NCI-H1930 (cell line): ENCODE measurements at regions not wholly inside any gene's neighbourhood (a gene's known extent, or its start where the extent isn't known, plus 50 kb on each side); places are given as distances from the start of the nearest gene placed in this dataset.
"Not testable (repeated sequence)": the region's sequence is repeated elsewhere in the genome, so short reads cannot be mapped to it uniquely, and the experiment has no call there.

Source experiments
- DNase-seq, 2 experiments: peaks; one replicate each; lab custom pipeline; 2025; lab: John Stamatoyannopoulos, UW

DNA sequence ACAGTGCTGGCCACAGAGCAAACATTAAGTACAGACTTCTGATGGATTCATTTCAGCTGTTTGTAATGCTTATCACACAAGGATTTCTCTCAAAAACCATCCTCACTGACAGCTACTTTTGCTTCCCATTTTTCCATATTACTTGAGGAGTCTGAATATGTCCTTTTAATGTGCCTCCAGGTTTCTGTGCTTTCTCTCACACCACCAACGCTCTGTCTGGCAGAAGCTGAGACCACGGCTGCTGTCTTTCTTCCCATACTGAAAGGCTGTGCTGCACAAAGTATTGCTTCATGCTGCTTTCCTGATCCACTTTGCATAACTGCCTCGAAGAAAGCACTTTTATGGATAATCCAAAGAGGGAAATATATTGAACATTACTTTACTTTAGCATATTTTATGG lies 312.1 kb upstream of the ZEB2 start:
- no peak for DNase-seq

DNA sequence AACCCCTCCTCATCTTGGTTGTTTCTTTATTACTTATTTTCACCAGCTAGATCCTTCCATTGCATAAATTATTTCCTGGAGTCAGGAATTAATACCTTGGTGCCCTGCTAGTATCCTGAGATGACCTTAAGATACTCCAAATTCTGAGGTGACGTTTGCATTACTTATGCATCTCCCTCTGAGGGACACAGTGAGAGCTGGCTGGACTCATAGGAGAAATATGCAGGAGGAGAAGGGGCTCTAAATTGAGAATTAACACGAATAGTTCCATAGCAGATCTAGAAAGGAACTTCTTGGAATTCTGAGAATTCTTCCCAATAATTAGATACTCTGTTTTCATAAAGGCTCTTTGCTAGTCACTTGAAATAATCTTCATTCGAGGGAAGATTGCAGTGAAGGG lies 310.6 kb upstream of the ZEB2 start:
- no peak for DNase-seq

DNA sequence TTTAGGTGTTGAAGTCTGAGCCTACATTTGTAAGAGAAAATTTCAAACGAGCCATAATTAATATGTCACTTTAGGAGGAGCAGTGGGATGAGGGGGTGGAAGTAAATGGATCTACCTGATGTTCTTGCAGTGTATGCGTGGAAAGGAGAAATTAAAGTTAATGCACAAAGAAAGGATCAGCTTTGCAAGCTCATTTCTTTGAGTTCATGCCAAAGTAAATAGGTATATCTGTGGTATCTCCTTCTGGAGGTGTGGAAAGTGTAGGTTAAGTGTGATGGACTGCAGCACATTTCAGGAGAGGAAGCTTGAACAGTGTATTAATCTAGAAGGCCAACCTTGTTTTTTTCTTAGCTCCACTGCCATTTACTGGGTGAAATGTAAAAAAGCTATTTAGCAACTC lies 307.5 kb upstream of the ZEB2 start:
- DNase-seq = no peak

DNA sequence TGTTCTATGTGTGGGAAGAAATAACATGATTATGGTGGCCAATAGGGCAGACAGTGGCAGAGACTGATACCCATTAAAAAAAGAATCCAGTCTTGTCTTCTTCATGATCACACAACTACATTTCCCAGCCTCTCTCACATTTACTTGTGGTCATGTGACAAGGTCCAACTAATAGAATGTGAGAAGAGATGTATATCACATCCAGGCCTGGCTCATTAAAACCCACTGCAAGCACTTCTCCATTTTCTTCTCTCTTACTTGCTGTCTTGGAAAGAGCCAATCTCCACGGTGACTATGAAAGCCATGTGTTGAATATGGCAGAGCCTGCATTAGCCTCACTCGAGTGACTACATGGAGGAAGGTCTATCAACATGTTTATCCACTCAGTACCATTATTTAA lies 306.2 kb upstream of the ZEB2 start:
- no peak for DNase-seq

DNA sequence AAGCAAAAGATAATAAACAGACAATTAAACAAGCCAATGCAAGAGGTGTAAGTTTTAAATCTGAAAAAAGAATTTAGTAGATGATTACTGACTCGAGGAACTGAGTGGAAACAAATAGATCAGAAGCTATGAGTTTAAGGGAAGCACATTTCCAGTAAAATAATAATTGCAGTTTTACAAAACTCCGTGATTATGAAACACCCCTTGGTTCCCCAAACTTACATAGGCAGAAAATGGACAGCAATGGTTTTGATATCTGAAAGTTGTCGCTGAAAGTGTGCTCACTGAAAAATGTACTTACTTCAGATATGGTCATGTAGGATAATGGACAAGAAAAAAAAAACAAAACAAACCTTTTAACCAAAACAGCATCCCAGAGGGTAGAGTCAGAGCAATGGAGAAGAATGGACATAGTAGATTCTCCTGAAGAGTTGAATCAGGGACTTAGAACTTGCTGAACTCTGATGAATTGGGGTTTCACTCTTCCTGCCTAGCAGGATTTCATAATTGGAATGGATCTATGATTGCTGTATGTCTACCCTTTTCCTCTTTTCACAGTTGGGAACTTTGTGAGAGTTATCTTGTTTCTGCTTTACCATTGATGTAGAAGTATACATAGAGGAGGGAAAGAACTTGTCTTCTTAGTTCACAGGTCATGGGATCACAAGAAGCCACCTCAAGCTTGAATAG lies 305.6 kb upstream of the ZEB2 start:
- DNase-seq = no peak

DNA sequence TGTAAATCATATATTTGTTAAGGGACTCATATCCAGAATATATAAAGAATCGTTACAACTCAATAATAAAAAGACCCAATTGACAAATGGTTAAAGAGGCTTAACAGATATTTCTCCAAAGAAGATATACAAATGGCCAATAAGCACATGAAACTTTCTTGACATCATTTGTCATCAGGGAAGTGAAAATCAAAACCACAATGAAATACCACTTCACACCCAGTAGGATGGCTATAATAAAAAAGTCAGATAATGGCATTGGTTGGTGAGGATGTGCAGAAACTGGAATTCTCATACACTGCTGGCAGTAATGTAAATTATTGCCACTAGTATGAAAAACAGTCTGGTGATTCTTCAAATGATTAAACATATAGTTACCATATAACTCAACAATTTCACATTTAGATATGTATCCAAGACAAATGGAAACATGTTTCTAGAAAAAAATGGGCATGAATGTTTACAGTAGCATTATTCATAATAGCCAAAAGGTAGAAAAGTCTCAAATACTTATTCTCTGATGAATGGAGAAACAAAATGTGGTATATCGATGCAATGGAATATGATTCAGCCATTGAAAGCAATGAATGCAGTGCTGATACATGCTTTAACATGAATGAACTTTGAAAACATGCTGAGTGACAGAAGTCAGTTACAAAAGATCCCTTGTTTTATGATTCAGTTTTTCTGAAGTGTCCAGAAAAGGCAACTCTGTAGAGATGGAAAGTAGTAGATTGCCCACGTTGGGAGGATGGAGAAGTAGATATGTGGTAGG lies 304.6 kb upstream of the ZEB2 start:
- DNase-seq = no peak

DNA sequence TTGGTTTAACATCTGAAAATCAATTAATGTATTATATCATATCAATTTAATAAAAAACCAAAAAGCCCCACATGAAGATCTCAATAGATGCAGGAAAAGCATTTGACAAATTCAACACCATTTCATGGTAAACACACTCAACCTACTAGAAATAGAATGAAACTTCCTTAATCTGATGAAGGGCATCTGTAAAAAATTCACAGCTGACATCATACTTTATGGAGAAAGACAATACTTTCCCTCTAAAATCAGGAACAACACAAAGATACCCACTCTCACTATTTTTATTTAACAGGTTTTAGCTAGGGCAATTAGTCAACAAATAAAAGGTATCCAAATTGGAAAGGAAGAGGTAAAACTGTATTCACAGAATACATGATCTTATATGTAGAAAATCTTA lies 303.0 kb upstream of the ZEB2 start:
- no peak for DNase-seq

DNA sequence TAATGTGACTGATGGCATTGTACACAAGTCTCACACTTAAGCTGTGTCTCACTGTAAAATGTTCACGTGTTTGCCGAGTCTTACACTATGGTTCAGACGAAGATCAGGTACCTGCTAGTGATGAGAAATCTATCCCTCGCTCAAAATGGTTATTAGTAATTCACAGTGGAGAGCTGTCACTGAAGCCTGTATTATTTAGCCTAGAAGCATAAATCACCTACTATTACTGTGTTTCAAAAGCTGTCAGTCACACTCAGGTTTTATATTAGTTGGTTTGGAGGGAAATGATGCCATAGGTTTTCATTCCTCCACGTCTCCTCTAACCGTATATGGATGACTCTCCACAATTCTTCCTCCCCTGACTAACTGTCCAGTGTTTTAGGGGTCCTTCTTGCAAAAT lies 292.4 kb upstream of the ZEB2 start:
- no peak for DNase-seq

DNA sequence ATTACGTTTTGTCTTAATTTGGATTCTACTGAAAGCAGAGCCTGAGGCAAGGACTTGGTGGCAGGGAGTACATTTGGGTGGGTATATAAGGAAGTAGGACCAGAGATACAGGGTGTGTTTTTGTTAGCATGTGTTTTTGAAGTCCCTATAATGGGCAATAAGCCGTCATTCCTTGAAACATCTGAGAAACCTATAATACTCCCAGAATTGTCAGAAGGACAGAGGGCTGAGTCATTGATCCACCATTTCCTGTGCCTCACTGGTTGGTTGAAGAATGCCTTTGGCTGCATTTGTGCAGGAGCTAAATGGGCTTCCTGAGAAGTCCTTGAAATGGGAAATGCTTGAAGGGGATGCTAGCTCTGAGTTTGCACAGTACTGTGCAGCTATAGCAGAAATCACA lies 281.8 kb upstream of the ZEB2 start:
- no peak for DNase-seq

DNA sequence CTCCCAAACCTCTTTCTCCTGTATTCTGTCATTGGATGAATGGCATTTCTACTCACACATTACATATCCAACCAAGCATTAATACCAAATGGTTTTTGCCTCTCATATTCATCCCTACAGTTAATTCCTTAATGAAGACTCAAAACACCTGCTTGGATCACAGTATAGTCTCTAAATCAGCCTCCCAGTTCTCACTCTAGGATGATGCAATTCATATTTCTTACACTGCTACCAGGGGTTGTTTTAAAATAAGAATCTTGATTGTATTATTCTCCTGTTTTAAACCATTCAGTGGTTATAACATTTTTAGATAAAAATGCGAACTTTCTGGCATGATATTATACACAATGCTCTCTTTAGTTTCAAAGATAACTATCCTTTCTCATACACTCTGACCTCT lies 281.4 kb upstream of the ZEB2 start:
- no peak for DNase-seq

DNA sequence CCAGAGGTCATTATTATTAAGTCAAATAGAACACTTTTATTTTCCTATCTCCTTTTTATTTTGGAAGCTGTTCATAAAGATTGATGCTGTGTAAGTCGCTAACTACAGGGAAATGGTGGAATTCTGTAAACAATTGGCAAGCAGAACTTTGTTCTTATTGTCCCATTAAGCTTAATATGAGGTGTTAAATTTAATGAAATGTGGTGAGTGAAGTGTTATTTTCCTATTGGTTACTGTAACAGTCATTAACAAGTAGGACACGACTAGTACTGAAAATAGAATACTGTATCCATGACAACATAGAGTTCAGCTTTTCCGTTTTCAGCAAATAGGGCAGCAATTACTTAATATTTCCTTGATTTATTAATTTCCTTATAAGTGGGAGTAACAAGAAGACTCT lies 279.1 kb upstream of the ZEB2 start:
- DNase-seq = no peak

DNA sequence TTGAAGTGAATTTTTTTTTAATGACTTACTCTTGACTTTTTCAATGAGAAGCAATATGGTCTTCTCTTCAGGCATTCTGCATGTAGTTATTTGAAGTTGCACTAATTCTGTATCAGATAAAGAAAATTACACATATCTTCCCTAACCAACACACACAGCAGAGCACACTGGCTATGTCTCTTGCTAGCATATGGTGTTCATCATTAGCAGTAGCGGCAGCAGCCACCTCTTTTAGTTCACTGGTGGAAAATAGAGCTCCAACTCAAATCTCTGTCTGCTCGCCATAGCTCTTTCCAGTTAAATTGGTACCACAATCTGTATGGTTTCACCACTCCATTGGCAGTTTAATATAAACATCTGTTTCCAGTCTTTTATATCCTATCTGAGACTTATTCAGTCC lies 278.1 kb upstream of the ZEB2 start:
- DNase-seq = no peak

DNA sequence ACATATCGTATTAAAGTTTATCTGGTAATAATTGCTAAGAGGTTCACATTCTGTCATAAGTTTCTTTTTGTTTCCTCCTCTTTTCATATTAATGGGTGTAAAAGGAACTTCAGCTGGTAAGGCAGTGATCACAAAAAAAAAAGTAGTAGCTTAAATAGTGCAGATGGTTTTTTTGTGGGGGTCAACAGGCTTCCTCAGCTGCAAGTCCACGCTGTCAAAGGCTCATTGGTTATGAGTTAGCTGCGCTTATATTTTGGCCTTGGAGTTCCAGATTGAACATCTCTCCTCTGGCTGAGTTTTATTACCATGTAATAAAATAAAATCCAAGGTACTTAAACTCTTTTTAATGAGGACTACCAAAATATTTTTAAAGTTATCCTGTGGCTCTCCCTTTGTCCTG lies 277.0 kb upstream of the ZEB2 start:
- no peak for DNase-seq

DNA sequence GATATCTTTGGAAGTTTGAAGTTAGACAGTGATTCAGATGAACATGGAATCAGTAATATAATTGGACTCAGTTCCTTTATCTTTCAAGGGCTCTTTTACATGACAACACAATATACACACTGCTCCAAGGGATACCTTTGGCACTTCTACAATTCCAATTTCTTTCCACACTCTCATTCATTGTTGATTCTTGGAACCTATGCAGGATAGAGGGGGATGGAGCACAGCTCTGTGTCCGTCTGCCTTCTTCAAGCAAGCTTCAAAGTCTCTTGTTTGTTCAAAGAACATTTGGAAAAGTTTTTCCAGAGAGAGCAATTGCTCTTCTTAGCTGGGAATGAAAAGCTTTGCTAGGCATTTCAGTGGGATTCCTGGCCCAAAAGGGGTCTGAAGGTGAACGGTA lies 276.2 kb upstream of the ZEB2 start:
- DNase-seq = no peak

DNA sequence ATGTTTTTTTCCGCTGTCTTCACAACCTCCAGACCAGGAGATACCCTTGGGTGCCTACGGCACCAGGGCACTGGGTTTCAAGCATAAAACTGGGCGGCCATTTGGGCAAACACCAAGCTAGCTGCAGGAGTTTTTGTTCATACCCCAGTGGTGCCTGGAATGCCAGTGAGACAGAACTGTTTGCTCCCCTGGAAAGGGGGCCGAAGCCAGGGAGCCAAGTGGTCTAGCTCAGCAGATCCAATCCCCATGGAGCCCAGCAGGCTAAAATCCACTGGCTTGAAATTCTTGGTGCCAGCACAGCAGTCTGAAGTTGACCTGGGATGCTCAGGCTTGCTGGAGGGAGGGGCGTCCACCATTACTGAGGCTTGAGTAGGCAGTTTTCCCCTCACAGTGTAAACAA lies 265.3 kb upstream of the ZEB2 start:
- DNase-seq = no peak

DNA sequence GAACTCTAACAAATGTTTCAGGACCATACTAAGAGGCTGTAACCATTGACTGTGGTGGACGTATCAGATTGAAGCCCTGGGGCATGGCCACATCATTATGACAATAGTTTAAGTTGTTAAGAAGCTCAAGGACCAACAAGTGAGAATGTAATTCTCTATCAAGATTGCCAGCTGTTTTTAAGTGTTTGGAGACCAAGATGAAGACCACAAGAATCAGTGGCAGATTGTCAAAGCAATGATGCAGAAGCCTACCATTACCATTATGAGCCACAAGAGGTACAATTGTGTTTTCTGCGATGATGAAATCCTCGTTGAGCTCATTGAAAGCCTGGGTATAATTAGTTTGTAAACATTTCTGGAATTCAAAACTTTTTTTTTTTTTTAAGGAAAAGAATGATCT lies 261.1 kb upstream of the ZEB2 start:
- DNase-seq = no peak

DNA sequence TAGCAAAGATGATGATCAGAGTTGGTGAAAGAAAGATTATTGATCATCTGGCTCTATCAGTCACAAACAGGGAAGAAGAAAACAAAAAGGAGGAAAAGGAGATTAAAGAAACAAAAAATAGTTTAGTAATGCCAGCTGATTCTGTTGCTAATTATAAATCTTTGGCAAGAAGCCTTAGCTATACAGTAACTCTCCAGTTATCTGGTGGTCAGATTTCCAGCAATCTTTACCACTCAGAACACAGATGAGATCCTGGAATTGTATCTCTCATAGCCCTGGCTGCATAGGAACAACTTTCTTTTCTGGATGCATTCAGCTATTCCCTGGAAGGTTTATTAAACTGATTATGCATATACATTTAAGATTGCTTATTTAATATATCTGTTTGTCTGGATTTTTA lies 256.8 kb upstream of the ZEB2 start:
- DNase-seq = no peak

DNA sequence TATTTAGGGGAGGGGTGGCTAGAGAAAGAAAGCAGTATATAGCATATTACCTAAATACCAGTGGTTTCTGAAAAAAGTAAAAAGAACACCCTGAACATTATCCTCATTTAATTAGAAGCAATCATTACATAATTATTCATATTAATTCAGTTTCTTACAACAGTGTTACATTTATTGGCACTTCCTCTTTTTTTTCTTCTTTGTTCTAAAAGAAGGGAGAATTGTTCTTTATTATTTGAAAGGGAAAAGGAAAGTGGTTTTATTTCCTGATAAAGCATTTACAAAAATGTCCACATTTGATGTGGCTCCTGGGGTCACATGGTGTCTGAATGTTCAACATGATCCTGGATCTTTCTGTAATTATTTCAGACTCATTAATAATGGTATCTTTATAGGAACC lies 254.9 kb upstream of the ZEB2 start:
- DNase-seq = no peak

DNA sequence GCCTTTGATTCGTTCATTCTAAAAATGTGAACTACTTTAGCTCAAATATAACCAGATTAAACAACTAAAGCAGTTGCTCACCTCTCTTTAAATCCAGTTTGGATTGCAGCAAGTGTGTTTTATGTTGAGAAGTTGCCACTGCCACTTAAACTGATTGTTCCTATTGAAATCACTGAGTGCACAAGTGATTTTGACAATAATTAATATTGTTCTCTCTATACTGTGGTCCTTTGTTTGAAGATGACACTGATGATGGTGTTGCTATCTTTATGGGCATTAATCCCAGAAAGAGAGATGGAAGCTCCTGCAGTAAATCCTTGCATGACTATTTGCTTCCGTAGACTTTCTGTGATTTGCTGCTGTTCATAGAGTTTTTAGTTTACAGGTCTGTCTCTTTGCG lies 251.4 kb upstream of the ZEB2 start:
- DNase-seq = no peak

DNA sequence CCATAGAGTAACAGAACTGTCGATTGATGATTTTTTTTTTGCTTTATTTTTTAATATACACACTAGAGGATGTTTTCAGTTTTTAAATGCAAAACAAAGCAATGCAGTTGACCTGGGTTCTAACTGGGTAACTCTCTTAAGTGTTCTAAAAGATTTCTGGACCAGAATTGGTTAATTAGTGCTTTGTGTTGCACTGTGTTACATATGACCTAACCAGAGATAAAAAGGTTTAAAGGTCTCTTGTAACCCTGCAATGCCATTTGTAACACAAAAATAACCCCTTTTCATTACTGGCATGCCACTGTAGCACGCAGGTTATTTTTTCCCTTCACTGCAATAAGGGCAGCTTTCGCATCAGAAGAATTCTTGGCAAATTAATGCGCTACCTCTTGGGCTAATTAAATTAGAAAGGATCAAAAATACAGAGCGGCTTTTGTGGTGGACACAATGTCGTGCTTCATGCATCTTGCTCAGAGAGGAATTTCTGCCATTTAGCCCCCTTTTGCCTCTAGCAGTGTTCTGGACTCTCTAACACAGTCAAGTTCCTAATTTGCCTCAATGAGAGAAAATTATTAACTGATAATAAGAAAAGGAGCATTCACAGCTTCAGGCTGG lies 250.8 kb upstream of the ZEB2 start:
- DNase-seq = no peak

DNA sequence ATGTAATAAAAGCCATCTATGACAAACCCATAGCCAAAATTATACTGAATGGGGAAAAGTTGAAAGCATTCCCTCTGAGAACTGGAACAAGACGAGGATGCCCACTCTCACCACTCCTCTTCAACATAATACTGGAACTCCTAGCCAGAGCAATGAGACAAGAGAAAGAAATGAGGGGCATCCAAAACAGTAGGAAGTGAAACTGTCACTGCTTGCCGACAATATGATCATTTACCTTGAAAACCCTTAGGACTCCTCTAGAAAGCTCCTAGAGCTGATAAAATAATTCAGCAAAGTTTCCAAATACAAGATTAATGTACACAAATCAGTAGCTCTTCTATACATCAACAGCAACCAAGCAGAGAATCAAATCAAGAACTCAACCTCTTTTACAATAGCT lies 241.0 kb upstream of the ZEB2 start:
- DNase-seq = not testable (repeated sequence)

DNA sequence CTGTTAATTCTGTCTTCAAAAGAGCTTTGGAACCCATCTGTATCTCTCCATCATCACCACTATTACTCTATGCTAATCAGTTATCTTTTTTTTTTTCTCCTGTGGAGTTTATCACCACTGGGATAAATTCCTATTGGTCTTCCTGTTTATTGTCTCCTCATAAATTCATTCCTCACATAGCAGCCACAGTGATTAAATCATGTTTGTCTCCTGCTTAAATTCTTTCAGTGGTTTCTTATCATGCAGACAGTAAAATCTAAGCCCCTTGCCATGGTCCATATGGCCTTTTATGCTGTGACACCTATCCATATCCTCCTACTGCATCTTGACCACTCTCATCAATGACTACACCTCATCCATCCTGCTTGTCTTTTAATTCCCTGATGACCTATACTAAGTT lies 239.8 kb upstream of the ZEB2 start:
- no peak for DNase-seq

DNA sequence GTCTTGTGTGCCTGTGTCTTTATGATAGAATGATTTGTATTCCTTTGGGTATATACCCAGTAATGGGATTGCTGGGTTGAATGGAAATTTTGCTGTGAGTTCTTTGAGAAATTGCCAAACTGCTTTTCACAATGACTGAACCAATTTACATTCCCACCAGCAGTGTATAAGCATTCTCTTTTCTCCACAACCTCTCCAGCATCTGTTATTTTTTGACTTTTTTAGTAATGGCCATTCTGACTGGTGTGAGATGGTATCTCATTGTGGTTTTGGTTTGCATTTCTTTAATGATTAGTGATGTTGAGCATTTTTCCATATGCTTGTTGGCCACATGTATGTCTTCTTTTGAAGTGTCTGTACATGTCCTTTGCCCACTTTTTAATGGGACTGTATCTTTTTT lies 238.3 kb upstream of the ZEB2 start:
- not testable (repeated sequence) for DNase-seq

DNA sequence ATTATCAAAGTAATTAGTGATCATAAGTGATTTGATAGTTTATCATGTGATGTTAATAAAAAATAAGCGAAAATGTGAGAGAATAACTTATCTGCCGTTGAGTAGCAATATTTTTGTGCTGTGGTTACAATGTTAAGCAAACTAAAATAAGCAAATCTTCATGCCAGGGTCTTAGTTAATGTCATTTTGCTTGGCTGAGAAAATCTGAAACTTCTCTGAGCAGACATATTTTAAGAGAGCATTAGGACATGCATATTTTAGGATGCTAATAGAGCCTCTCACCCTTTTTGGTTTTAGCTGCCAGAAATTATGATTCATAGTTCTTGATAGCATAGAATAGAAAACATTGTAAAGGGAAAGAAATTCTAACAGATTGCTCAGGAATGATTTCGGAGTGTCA lies 233.5 kb upstream of the ZEB2 start:
- no peak for DNase-seq
